ENCODE measurements at regions not wholly inside any gene's neighbourhood (a gene's known extent, or its start where the extent isn't known, plus 50 kb on each side); places are given as distances from the start of the nearest gene placed in this dataset.

- TF ChIP-seq, protein P1, sequence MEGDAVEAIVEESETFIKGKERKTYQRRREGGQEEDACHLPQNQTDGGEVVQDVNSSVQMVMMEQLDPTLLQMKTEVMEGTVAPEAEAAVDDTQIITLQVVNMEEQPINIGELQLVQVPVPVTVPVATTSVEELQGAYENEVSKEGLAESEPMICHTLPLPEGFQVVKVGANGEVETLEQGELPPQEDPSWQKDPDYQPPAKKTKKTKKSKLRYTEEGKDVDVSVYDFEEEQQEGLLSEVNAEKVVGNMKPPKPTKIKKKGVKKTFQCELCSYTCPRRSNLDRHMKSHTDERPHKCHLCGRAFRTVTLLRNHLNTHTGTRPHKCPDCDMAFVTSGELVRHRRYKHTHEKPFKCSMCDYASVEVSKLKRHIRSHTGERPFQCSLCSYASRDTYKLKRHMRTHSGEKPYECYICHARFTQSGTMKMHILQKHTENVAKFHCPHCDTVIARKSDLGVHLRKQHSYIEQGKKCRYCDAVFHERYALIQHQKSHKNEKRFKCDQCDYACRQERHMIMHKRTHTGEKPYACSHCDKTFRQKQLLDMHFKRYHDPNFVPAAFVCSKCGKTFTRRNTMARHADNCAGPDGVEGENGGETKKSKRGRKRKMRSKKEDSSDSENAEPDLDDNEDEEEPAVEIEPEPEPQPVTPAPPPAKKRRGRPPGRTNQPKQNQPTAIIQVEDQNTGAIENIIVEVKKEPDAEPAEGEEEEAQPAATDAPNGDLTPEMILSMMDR (IDR thresholded peaks at IDR 0.05) = no peak
- no peak for TF ChIP-seq POLR2A (IDR thresholded peaks at IDR 0.05)
Observed at GRCh38 chr20:22394583-22394982, 189.8 kb downstream of the FOXA2 start.
